HCT116 (cell line): ENCODE measurements at regions not wholly inside any gene's neighbourhood (a gene's known extent, or its start where the extent isn't known, plus 50 kb on each side); places are given as distances from the start of the nearest gene placed in this dataset.

Experiments
- ATAC-seq: fragments of 200-7000 bp; cut with Tn5 transposase; 2 replicates; pipeline ENCODE4 v1.9.1; 2020; ENCODE audit warnings: mild to moderate bottlenecking, moderate library complexity
- BruUV-seq: library from RNA; stranded (reverse); fragments of 400-500 nt; replicated peaks from 2 replicates; lab custom pipeline; 2021; lab: Mats Ljungman, UMichigan
- CTCF ChIA-PET: fragments of 300-600 bp; sonication (Branson Sonifier 250); formaldehyde crosslinking; loops from one replicate; lab custom pipeline; 2021; ENCODE audit warnings: antibody characterized with exemption; lab: Charles Lee
- POLR2A ChIA-PET: fragments of 300-600, 350-600 bp; sonication (Branson Sonifier 250); formaldehyde crosslinking; loops from one replicate; lab custom pipeline; 2021; ENCODE audit warnings: antibody characterized with exemption; lab: Charles Lee
- RAD21 ChIA-PET, 2 experiments: fragments of 300-600 bp; sonication (Branson Sonifier 250); formaldehyde crosslinking; loops; one replicate each; lab custom pipeline; 2023; ENCODE audit warnings: low total read pairs in 2 of 2; ENCODE audit not compliant: uncharacterized antibody in 2 of 2, unreplicated experiment in 2 of 2, low non-redundant PET in 1 of 2; lab: Charles Lee
- DNase-seq: peaks from one replicate; pipeline ENCODE4 v3.0.0-alpha.2; 2010; ENCODE audit warnings: low read depth, low spot score
- H2AFZ ChIP-seq: fragments of 200-600 bp; shearing (Covaris generic), sonication (generic); 2 replicates; pipeline ENCODE4 v1.6.1; 2017; ENCODE audit warnings: low read depth, mixed run types, mixed read lengths, antibody characterized with exemption, low read length; ENCODE audit not compliant: poor library complexity, severe bottlenecking
- H3K27ac ChIP-seq: 2 replicates; pipeline ENCODE4 v1.5.1; 2012; ENCODE audit warnings: low read depth, low read length
- H3K27me3 ChIP-seq: fragments of 200-600 bp; sonication (generic); 2 replicates; pipeline ENCODE4 v1.6.1; 2016; ENCODE audit warnings: mixed run types, low read length, mixed read lengths; ENCODE audit not compliant: insufficient read depth
- H3K36me3 ChIP-seq, 2 experiments: fragments of 200-500 bp in 1 of 2; fragments of 200-600 bp in 1 of 2; sonication (Bioruptor generic) in 1 of 2; sonication (generic) in 1 of 2; 2 replicates each; pipeline versions ENCODE4 v1.5.1 to v1.6.1; 2014 to 2016; ENCODE audit warnings: low read length in 2 of 2, inconsistent platforms in 1 of 2, mixed read lengths in 1 of 2, mixed run types in 1 of 2; ENCODE audit not compliant: insufficient read depth in 2 of 2, control insufficient read depth in 1 of 2
- H3K4me1 ChIP-seq, 2 experiments: fragments of 200-600 bp in 1 of 2; sonication (generic) in 1 of 2; 2 replicates each; pipeline versions ENCODE4 v1.5.1 to v1.6.1; 2012 to 2017; ENCODE audit warnings: low read length in 2 of 2, inconsistent platforms in 1 of 2, mild to moderate bottlenecking in 1 of 2, mixed read lengths in 1 of 2, mixed run types in 1 of 2, moderate library complexity in 1 of 2; ENCODE audit not compliant: insufficient read depth in 2 of 2, control insufficient read depth in 1 of 2
- H3K4me2 ChIP-seq: fragments of 200-600 bp; sonication (generic); 2 replicates; pipeline ENCODE4 v1.6.1; 2017; ENCODE audit warnings: mixed run types, low read length, mixed read lengths
- H3K4me3 ChIP-seq, 2 experiments: fragments of 200-600 bp in 1 of 2; sonication (generic) in 1 of 2; replicated peaks in 1 of 2; 2 replicates each; pipeline ENCODE4 v1.5.1; 2011 to 2016; ENCODE audit warnings: low read length in 2 of 2, control low read depth in 1 of 2, low read depth in 1 of 2, mild to moderate bottlenecking in 1 of 2, mixed read lengths in 1 of 2, mixed run types in 1 of 2
- H3K79me2 ChIP-seq: fragments of 200-600 bp; sonication (generic); 2 replicates; pipeline ENCODE4 v1.6.1; 2017; ENCODE audit warnings: mild to moderate bottlenecking, mixed run types, low read length, moderate library complexity, mixed read lengths; ENCODE audit not compliant: insufficient read depth
- H3K9ac ChIP-seq: fragments of 200-600 bp; sonication (generic); 2 replicates; pipeline ENCODE4 v1.6.1; 2016; ENCODE audit warnings: low read length, mixed read lengths
- H3K9me2 ChIP-seq: fragments of 200-600 bp; sonication (generic), shearing (Covaris generic); 2 replicates; pipeline ENCODE4 v1.6.1; 2017; ENCODE audit warnings: mixed run types, mild to moderate bottlenecking, moderate library complexity; ENCODE audit not compliant: insufficient read depth
- H3K9me3 ChIP-seq, 2 experiments: fragments of 200-500 bp in 1 of 2; fragments of 200-600 bp in 1 of 2; sonication (Bioruptor generic) in 1 of 2; sonication (generic) in 1 of 2; 2 replicates each; pipeline ENCODE4 v1.6.1; 2014 to 2017; ENCODE audit warnings: low read length in 2 of 2, mixed read lengths in 2 of 2, inconsistent platforms in 1 of 2, low read depth in 1 of 2, mild to moderate bottlenecking in 1 of 2, mixed run types in 1 of 2, moderate library complexity in 1 of 2; ENCODE audit not compliant: control insufficient read depth in 1 of 2, insufficient read depth in 1 of 2
- H4K20me1 ChIP-seq: fragments of 200-600 bp; sonication (generic), shearing (Covaris generic); 2 replicates; pipeline ENCODE4 v1.6.1; 2017; ENCODE audit warnings: mixed run types, mild to moderate bottlenecking, moderate library complexity; ENCODE audit not compliant: insufficient read depth
- ATF3 ChIP-seq: IDR thresholded peaks from 2 replicates; pipeline ENCODE4 v1.6.1; 2012
- CBX3 ChIP-seq: IDR thresholded peaks from 2 replicates; pipeline ENCODE4 v1.6.1; 2012; ENCODE audit warnings: low read depth
- CTCF ChIP-seq, 3 experiments: fragments of 200-600 bp in 1 of 3; sonication (generic) in 1 of 3; IDR thresholded peaks in 2 of 3; conservative IDR thresholded peaks in 1 of 3; 2 replicates each; pipeline ENCODE4 v1.5.1; 2012 to 2017; ENCODE audit warnings: low read depth in 2 of 3, low read length in 2 of 3, antibody characterized with exemption in 1 of 3, borderline replicate concordance in 1 of 3, control low read depth in 1 of 3, mild to moderate bottlenecking in 1 of 3, mixed read lengths in 1 of 3, mixed run types in 1 of 3, moderate library complexity in 1 of 3; ENCODE audit not compliant: insufficient read depth in 1 of 3
- EGR1 ChIP-seq: IDR thresholded peaks from 2 replicates; pipeline ENCODE4 v1.6.1; 2012; ENCODE audit warnings: low read depth
- ELF1 ChIP-seq: IDR thresholded peaks from 2 replicates; pipeline ENCODE4 v1.6.1; 2012; ENCODE audit warnings: low read depth, borderline replicate concordance
- EZH2 ChIP-seq: fragments of 200-600 bp; sonication (generic); IDR thresholded peaks from 2 replicates; pipeline ENCODE4 v1.6.1; 2017; ENCODE audit warnings: antibody characterized with exemption, mixed run types
- EZH2phosphoT487 ChIP-seq: fragments of 200-600 bp; IDR thresholded peaks from 2 replicates; pipeline ENCODE4 v1.6.1; 2018; ENCODE audit warnings: antibody characterized with exemption, borderline replicate concordance
- FOSL1 ChIP-seq: IDR thresholded peaks from 2 replicates; pipeline ENCODE4 v1.6.1; 2012; ENCODE audit warnings: low read depth
- JUND ChIP-seq: IDR thresholded peaks from 2 replicates; pipeline ENCODE4 v1.6.1; 2012
- MAX ChIP-seq: IDR thresholded peaks from 2 replicates; pipeline ENCODE4 v1.6.1; 2012
- POLR2AphosphoS5 ChIP-seq: IDR thresholded peaks from 2 replicates; pipeline ENCODE4 v1.6.1; 2011; ENCODE audit warnings: mild to moderate bottlenecking, low read depth, low read length, moderate library complexity
- RAD21 ChIP-seq: IDR thresholded peaks from 2 replicates; pipeline ENCODE4 v1.6.1; 2012; ENCODE audit warnings: low read depth, mild to moderate bottlenecking
- REST ChIP-seq: IDR thresholded peaks from 2 replicates; pipeline ENCODE4 v1.6.1; 2012; ENCODE audit warnings: low read depth
- SIN3A ChIP-seq: IDR thresholded peaks from 2 replicates; pipeline ENCODE4 v1.6.1; 2012; ENCODE audit warnings: low read depth
- SP1 ChIP-seq: IDR thresholded peaks from 2 replicates; pipeline ENCODE4 v1.6.1; 2012; ENCODE audit warnings: low read depth
- SRF ChIP-seq: IDR thresholded peaks from 2 replicates; pipeline ENCODE4 v1.6.1; 2012; ENCODE audit warnings: low read depth
- YY1 ChIP-seq: IDR thresholded peaks from 2 replicates; pipeline ENCODE4 v1.6.1; 2011; ENCODE audit warnings: low read length, low read depth, moderate library complexity, mild to moderate bottlenecking; ENCODE audit not compliant: insufficient replicate concordance; ENCODE audit errors: extremely low read depth
- ZBTB33 ChIP-seq: IDR thresholded peaks from 2 replicates; pipeline ENCODE4 v1.6.1; 2011; ENCODE audit warnings: mild to moderate bottlenecking, low read length, moderate library complexity; ENCODE audit not compliant: insufficient replicate concordance; ENCODE audit errors: extremely low read depth
- ZFX ChIP-seq: fragments of 450-650 bp; IDR thresholded peaks from 2 replicates; pipeline ENCODE4 v1.6.1; 2017
- ZNF274 ChIP-seq: fragments of 200-500 bp; sonication (Bioruptor generic); IDR thresholded peaks from 2 replicates; pipeline ENCODE4 v1.6.1; 2014; ENCODE audit warnings: mild to moderate bottlenecking, low read depth, low read length, inconsistent platforms
- intact Hi-C: fragments of 100-400 bp; cut with micrococcal nuclease; formaldehyde crosslinking; loops from 2 replicates; pipeline ENCODE4 v1.10.0; 2022

GRCh38 chr11:7186676-7187075 is 65.0 kb upstream of the SYT9 start:
- Histone ChIP-seq H2AFZ (no peak overlapping the region), H3K4me1 (no peaks in the 10 kb centered on the region), H3K36me3 (no peaks in the 10 kb centered on the region), H3K9me2 (no peaks in the 10 kb centered on the region), H3K27me3 (peaks cover 18% of the 10 kb centered on the region), H3K9me3 (no peaks in the 10 kb centered on the region), H3K4me3 (no peak overlapping the region), H4K20me1 (no peaks in the 10 kb centered on the region; the same call in 1 of the 2 replicates), H3K9ac (no peak overlapping the region), H3K4me2 (no peak overlapping the region), H3K27ac (no peak overlapping the region), H3K79me2 (no peaks in the 10 kb centered on the region)
- DNase-seq (no peak), ATAC-seq (no peak)
- BruUV-seq = no TSS peak
- POLR2A ChIA-PET = no interaction called here
- CTCF ChIA-PET = no interaction called here
- TF ChIP-seq ZBTB33 = no peak
- TF ChIP-seq CTCF (IDR thresholded peaks at IDR 0.05 in 2 of 3, conservative IDR thresholded peaks at IDR 0.05 in 1 of 3; ENCODE audit: borderline replicate concordance in 1 of 3, insufficient read depth in 1 of 3, low read depth in 2 of 3, low read length in 2 of 3) = no peak
- no peak for TF ChIP-seq POLR2AphosphoS5
- TF ChIP-seq EZH2phosphoT487 = no peak
- no peak for TF ChIP-seq ATF3
- no peak for TF ChIP-seq JUND
- no peak for TF ChIP-seq SIN3A
- no peak for TF ChIP-seq EGR1
- TF ChIP-seq REST = no peak
- TF ChIP-seq CBX3 = no peak
- TF ChIP-seq YY1 = no peak
- TF ChIP-seq SRF = no peak
- TF ChIP-seq EZH2 = no peak
- TF ChIP-seq MAX = no peak
- no peak for TF ChIP-seq ZFX
- no peak for TF ChIP-seq RAD21
- TF ChIP-seq ELF1 = no peak
- no peak for TF ChIP-seq FOSL1
- TF ChIP-seq ZNF274 = no peak
- TF ChIP-seq SP1 = no peak
- RAD21 ChIA-PET = no interaction called here
- intact Hi-C loops = no loop called here
